RWPE1 (cell line): ENCODE measurements at regions not wholly inside any gene's neighbourhood (a gene's known extent, or its start where the extent isn't known, plus 50 kb on each side); places are given as distances from the start of the nearest gene placed in this dataset.

Experiments
- CTCF ChIA-PET: fragments of 350-600 bp; sonication (Branson Sonifier 250); formaldehyde crosslinking; extraction: SDS; loops from one replicate; lab custom pipeline; 2021; lab: Yijun Ruan, JAX
- POLR2A ChIA-PET: fragments of 400-600 bp; formaldehyde crosslinking; extraction: SDS; loops from one replicate; lab custom pipeline; 2020; ENCODE audit warnings: antibody characterized with exemption; ENCODE audit not compliant: low non-redundant PET; lab: Yijun Ruan, JAX
- DNase-seq: peaks from one replicate; pipeline ENCODE4 v3.0.0; 2012; ENCODE audit warnings: low spot score
- H3K27ac ChIP-seq: fragments of 450-650 bp; 2 replicates; pipeline ENCODE4 v1.5.1; 2017
- TF ChIP-seq, protein P1 (sequence below): fragments of 450-650 bp; conservative IDR thresholded peaks from 2 replicates; pipeline ENCODE4 v1.5.1; 2017; ENCODE audit warnings: low read depth, mild to moderate bottlenecking

DNA sequence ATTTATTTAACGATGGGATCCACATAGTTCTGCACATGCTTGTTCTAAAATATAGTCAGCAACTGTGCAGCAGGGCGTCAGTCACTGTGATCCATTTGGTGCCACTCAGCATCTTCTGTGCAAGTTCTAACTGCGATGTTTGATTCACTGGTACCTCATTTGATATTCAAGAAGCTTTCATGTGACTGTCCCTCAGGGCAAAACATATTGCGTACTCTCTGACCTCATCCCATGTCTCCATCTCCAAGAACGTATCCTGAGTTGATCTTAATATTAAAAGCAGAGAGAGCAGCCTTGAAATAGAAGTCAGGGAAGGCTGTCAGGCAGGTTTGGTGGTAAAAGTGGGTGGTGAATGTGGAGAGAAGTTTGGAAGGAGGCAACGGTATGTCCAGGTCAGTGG, 116.5 kb upstream of the ATP10B start:
- ChIA-PET POLR2A (no interaction called here), CTCF (no interaction called here)
- no peak for DNase-seq
- H3K27ac ChIP-seq: no peak overlapping the region
- TF ChIP-seq, protein P1, sequence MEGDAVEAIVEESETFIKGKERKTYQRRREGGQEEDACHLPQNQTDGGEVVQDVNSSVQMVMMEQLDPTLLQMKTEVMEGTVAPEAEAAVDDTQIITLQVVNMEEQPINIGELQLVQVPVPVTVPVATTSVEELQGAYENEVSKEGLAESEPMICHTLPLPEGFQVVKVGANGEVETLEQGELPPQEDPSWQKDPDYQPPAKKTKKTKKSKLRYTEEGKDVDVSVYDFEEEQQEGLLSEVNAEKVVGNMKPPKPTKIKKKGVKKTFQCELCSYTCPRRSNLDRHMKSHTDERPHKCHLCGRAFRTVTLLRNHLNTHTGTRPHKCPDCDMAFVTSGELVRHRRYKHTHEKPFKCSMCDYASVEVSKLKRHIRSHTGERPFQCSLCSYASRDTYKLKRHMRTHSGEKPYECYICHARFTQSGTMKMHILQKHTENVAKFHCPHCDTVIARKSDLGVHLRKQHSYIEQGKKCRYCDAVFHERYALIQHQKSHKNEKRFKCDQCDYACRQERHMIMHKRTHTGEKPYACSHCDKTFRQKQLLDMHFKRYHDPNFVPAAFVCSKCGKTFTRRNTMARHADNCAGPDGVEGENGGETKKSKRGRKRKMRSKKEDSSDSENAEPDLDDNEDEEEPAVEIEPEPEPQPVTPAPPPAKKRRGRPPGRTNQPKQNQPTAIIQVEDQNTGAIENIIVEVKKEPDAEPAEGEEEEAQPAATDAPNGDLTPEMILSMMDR: no peak

DNA sequence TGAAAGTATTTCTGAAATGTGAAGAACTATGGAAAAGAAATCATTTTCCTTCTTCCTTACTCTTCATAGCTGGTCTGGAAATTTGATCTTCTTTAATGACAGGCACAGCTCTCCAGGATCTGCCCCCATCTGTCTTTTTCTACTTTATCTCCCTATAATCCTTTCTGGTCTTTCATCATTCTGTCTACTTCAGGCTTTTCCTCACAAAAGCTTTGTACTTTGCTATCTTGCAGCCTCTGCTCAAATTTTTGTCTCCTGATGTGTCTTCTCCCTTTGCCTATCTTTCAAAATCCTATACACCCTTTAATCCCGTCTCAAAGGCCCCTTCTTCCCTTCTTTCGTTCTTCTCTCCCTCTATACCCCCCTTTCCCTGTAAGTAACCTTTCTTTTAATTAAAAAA, 114.9 kb upstream of the ATP10B start:
- DNase-seq: no peak
- no peak overlapping the region for H3K27ac ChIP-seq
- ChIA-PET CTCF (interaction anchor here (0.8 kb wide), 1 partner anchor 35 kb away, joined by 3 read pairs; no protein-coding TSS in a partner anchor), POLR2A (no interaction called here)
- TF ChIP-seq, protein P1: no peak

DNA sequence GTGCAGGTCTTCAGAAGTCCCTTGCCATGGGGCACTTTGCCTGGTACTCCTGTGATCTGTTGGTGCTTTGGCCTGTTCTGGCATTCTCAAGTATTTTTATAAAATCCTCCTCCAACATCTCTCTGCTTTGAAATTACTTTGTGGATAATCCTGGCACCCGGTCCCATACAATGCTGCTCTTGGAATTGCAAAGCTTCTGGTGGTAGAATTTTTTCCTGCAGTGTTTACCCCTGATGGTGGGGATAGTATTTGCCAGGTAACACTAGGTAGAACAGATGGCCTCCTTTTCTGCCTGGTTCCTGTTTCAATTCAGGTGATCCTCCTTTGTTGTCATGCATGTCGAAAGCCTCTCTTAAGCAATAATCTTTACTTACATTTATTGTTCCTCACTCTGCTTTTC, 109.8 kb upstream of the ATP10B start:
- POLR2A ChIA-PET: no interaction called here
- DNase-seq: no peak
- CTCF ChIA-PET: no interaction called here
- H3K27ac ChIP-seq: no peak overlapping the region
- TF ChIP-seq, protein P1: no peak

- ChIA-PET CTCF (no interaction called here), POLR2A (no interaction called here)
- TF ChIP-seq, protein P1: no peak
- H3K27ac ChIP-seq: no peak overlapping the region
- no peak for DNase-seq
Measured at GRCh38 chr5:160961038-160961437, 109.0 kb upstream of the ATP10B start.

DNA sequence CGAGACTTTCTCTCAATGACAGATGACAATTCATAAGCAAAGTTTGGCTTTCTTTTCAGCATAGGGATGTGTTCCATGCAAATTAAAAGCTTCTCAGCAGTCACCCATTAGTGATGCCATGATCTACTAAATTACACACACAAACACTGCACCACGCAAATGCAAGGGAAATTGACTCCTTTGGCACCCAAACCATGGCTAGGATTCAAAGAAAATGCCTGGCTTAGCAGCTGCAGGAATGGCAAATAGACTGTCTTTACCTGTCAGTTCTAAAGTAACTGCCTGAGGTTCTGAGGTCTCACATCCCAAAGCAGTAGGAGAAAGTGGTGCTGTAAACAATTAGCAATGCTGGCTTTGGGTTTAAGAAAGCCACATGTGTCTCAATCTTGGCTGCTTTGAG, 108.6 kb upstream of the ATP10B start:
- ChIA-PET CTCF (no interaction called here), POLR2A (interaction anchor here (0.6 kb wide), 1 partner anchor 34 kb away, joined by 3 read pairs; no protein-coding TSS in a partner anchor)
- H3K27ac ChIP-seq: no peak overlapping the region; the same call in 1 of the 2 replicates
- TF ChIP-seq, protein P1: no peak
- DNase-seq: no peak

DNA sequence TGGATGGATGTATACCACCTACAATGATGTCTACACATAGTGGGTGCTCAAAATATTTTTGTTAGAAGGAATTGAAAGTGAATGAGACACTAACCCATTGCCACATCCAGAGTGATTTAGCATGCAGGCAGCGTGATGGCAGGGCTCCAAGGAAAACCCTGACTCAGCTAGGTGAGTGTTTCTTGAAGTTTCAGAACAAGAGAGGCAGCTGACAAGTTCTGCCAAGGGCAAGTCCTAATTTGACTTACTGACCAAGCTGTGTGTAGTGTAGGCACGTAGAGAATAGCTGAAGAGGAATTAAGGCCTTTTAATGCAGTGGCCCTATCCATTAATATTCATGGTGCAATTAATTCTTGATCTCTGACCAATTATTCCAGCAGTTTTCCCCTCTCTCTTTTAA, 107.8 kb upstream of the ATP10B start:
- TF ChIP-seq, protein P1: no peak
- H3K27ac ChIP-seq: no peak overlapping the region
- CTCF ChIA-PET: interaction anchor here (0.7 kb wide), 1 partner anchor 99 kb away, joined by 3 read pairs; no protein-coding TSS in a partner anchor
- DNase-seq: peak; percentile 90
- POLR2A ChIA-PET: no interaction called here
